HG03442 (cell line): ENCODE measurements at regions not wholly inside any gene's neighbourhood (a gene's known extent, or its start where the extent isn't known, plus 50 kb on each side); places are given as distances from the start of the nearest gene placed in this dataset.
"Not testable (repeated sequence)": the region's sequence is repeated elsewhere in the genome, so short reads cannot be mapped to it uniquely, and the experiment has no call there.

ENCODE experiments used
- ATAC-seq: cut with Tn5 transposase; IDR thresholded peaks from one replicate; pipeline ENCODE4 v1.9.1; 2021; ENCODE audit warnings: mild to moderate bottlenecking, moderate library complexity; ENCODE audit not compliant: unreplicated experiment

DNA sequence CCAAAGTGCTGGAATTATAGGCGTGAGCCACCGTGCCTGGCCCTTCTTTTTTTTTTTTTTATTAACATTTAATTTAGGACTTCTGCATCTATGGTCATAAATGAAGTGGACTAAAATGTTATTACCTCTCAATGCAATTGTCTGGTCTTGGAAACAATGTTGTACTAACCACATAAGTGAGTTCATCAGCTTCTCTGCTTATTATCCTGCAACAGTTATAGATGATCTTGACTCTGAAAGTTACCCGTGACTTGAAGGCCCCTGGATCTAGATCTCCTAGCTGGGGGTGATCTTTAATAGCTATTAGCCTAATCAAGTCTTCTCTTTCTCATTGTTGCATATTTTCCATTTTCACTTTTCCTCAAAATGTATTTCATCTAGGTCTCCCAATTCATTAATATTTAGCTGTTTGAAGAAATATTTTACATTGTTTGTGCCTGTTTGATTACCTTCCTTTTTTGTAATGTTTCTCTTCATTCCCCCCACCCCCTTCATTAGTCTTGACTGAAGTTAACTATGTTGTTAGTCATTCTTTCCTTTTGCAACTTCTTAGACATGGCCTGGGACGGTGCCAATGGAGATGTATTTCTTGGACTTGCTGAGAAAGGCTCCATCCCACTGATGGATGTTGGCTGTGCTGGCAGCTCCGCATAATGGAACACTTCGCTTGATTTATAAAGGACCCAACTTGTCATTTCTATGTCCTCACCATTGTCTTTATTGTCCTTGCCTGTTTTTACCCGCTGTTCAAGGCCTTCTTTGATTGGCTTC, 141.6 kb upstream of the RIOK3 start:
- no peak for ATAC-seq

DNA sequence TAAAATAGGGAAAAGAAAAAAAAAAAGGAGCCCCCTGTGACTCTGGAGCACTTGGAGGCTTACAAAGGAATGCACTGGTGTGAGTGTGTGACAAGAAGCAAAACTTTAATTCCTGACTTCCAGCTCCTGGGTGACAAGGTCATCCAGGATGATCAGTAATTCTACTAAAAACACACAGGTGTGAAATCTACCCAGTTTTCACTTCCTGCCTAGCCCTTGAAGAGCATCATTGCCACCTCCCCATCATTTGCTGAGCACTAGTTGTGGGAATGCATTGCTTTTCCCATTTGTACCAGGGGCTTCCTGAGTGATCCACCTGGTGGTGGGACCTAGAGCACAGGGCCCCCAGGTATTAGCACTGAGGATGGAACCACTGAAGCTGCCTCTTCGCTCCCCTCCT, 139.7 kb upstream of the RIOK3 start:
- no peak for ATAC-seq

DNA sequence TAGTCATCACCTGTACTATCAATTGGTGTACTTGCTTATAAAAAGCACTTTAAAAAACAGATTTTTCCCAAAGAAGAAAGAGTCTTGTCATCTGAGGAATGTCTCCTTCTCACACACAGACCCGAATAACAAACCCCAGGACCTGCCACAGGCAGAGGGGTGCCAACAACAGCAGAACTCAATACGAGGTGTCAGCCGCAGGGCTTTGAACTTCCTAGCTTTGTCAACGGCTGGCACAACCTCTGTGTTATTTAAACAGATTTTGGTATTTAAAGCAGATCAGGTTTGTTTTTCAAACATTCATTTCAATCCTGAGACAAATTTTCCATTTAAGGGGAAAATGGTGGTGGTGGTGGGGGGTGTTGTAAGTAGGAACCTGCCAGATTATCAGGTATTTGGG, 138.4 kb upstream of the RIOK3 start:
- ATAC-seq, result no peak

DNA sequence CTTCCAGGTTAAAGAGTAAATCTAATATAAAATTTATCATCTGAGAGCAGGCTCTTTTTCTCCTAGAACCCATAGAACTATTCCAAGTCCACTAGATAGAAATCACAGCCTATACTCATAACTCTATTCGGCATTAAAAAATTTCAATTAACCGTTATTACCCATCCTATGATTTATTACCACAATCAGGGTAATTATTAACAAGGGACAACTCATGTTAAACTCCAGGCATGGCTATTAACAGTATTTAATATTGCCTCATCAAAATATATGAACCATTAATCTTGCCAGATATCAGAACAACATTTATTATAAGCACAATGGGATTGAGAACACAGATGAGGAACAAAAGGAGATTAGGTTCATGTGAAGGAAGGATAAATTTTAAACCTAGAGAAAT, 136.8 kb upstream of the RIOK3 start:
- no peak for ATAC-seq

DNA sequence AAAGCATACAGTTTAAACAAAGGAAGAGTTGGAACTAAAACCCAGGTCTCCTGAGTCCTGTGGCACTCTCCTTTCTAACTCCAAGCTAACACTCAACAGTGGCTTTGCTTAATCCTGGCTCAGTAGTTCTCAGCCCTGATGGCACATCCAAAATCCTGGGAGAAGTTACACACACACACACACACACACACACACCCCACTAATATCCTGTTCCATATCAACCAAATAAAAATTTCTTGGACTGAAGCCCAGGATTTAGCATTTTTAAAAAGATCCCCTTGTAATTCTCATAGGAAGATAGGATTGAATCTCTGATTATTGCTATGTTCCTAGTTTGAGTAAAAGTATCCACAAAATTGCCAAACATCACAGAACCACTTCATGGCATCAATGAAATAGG, 136.1 kb upstream of the RIOK3 start:
- ATAC-seq, result no peak

DNA sequence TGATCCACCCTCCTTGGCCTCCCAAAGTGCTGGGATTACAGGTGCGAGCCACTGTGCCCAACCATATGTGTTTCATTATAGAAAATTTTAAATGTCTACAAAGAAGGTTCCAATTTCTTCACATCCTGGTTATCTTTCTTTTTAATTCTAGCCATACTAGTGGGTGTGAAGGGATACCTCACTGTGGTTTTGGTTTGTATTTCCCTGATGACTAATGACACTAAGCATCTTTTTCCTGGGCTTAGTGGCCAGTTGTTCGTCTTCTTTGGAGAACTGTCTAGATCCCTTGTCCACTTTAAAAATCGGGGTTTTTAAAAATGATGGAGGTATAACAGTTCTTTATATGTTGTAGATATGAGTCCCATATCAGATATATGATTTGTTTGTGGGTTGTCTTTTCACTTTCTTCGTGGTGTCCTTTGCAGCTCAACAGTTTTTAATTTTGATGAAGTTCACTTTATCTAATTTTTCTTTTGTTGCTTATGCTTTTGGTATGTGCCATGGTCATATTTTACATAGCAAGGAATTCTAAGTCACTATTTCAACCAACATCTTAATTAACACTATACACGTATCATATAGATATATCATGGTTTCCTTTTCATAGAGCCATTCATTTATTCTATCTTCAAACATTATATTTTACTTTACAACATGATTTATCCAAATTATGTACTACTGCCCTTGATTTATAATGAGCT, 135.0 kb upstream of the RIOK3 start:
- ATAC-seq, result no peak

DNA sequence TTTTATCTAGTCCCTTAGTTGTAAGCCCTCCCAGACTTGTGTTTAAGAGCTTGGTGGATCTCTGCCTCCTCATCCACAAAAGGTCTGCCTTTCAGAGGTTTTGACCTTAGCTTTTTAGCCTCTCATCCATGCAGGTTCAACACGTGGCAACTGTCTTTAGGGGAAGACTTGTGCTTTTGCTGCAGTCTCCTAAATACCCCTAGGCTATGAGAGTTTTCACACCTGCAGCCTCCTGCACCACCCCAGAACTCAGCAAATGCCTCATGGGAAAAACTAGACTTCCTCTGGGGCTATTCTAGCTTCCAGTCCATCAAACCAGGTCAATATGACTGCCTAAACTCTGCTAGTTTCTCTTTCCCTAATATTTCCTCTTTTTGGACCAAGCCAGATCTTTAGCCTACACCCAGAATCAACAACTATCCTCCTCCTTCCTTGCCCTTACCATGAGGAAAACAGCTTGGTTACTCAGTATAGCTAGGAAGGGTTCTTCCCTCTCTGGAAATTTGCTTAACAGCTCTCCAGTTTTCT, 132.3 kb upstream of the RIOK3 start:
- ATAC-seq, result no peak

DNA sequence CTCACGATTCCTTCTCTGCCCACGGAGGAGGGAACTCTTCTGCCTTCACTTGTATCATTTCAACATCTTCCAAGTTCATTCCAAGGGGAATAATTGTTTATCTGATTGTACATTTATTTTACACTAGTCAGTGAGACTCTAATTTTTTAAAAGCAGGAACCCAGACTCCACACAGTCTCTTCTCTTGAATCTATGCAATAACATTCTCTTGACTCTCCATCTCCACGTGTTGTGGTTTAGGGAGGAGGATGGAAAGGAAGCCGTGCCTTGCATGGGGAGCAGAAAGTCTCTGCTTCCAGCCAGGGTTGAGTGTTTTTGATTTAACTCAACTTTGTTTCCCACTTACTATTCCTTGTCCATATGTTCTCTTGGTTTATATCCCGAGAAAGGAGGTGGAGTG, 131.1 kb upstream of the RIOK3 start:
- no peak for ATAC-seq

DNA sequence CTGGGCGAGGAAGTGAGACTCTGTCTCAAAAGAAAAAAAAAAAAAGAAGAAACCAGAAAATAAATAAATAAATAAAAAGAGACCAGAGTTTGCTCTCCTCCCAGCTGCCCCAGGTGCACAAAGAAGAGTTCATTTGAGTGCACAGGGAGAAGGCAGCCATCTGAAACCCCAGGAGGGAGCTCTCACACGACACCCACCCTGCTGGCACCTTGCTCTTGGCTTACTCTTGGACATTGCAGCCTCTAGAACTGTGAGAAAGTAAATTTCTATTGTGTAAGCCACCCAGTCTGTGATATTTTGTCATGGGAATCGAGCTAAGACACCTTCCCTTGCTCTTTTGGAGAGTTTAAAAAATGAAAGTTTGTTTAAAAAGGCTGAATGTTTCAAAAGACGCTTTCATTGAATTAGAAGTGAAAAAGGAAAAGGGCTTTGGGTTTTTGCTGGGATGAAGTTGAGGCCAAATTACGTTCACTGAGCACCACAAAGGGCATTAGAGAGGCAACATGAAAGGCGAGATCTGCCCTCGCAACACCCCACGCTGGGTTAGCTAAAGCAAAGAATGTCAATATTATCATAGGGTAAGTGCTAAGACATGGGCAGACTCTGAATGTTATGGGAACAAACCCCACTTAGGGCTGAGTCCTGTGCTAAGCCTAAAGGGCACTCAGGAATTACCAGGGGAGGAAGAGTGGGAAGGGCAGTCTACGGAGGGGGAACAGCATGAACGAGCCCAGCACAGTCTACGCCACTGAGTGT, 128.9 kb upstream of the RIOK3 start:
- no peak for ATAC-seq

DNA sequence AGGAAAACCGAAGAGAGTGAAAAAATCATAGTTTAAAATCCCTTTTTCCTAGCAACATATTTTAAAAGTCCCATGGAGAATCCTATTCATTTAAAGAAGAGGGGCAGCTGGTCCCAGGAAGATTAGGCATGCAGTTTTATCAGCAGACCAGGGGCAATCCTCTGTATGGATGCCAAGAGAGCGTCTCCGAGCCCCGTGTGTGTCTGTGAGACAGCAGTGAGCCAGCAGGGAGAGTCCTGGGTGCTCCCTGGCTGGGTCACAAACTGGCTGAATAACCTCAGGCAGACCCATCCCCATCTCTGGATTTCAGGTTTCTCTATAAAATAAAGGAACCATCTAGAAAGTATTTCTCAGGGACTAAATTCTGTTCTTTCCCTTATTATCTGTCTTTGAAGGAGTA, 128.2 kb upstream of the RIOK3 start:
- no peak for ATAC-seq

DNA sequence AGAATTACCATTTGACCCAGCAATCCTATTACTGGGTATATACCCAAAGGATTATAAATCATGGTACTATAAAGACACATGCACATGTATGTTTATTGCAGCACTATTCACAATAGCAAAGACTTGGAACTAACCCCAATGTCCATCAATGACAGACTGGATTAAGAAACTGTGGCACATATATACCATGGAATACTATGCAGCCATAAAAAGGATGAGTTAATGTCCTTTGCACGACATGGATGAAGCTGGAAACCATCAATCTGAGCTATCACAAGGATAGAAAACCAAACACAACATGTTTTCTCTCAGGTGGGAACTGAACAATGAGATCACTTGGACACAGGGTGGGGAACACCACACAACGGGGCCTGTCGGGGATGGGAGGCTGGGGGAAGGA, 123.4 kb upstream of the RIOK3 start:
- ATAC-seq, result not testable (repeated sequence)

DNA sequence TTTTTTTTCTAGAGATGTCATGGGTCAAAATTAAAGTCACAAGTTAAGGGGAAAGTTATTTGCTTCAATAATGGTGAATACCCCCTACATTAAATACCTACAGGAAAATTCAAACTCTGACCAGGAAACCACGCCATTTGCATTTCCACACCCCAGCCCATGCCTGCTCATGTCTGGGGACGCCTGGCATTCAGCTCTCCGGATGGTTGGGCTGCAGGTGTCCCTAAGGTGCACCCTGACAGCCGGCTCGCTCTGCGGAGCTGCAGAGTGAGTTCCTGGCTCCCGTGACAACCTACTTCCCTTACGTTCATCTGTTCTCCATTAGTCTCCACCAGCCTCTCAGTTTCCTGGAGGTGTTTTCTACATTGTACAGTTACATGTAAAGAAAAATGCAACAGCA, 122.7 kb upstream of the RIOK3 start:
- peak; percentile 79 for ATAC-seq

DNA sequence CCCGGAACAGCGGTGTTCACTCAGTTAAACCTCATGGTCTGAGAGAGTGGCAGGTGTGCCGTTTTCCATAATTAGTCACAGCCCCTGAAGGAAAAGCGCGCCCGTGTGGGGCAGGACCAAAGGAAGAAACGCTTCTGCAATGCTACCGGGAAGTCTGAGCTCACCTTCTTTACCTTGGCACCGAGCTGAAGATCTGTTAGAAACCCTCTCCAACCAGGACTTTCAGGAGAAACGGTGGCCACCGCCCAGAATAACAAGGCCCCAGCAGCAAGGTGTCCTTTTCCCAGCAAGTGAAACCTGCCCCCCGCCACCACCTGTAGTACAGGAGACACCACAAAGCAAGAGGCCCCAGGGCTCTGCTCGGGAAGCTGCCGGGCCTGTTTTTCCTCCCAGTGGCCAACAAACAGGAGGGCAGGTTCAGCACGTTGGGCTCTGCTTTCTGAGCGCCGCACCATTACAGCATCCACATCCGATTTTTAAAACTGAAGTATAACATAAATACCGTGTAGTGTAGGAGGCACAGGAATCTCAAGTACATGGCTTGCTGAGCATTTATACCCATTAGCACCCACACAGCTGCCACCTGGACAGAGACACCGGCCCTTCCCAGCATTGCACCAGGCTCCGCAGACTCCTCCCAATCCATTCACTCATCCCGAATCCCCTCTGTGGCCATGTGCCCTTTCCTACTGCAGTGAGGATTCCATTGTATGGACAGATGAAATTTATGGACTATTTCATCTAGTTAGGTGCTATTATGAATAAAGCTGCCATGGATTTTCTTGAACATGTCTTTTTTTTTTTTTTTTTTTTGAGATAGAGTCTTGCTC, 121.8 kb upstream of the RIOK3 start:
- no peak for ATAC-seq

DNA sequence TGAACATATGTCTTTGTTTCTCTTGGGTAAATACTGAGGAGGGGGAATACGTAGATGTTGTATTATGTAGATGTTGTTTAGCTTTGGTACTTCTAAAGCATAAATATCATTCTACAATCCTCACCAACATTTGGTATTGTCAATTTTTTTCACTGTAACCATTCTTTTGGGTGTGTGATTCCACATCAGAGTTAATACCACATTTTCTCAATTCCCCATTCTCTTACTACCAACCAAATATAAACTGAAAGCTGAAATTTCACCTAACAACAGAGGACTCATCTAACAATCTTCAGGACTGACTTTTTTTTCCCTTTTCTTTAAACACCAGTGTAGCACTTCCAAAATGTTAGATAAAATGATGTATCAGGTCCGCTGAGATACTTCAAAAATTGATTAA, 120.7 kb upstream of the RIOK3 start:
- ATAC-seq, result no peak

DNA sequence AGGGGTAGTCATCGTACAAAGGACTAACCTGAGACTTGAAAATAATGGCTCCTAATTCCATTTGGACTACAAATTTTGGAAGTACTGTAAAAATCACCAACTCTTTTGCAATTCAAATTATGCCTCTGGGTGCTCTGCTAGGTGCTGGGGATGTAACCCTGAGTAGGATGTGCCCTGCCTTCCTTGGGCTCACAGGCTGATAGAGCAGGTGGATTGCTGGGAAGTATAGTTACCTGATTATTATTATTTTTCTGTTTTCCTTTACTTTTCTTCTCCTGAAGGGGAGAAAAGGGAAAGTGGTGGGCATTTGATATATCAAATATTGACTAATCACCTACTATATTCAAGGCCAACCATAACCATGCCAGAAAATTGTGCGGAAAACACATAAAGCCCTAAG, 119.3 kb upstream of the RIOK3 start:
- ATAC-seq, result no peak

DNA sequence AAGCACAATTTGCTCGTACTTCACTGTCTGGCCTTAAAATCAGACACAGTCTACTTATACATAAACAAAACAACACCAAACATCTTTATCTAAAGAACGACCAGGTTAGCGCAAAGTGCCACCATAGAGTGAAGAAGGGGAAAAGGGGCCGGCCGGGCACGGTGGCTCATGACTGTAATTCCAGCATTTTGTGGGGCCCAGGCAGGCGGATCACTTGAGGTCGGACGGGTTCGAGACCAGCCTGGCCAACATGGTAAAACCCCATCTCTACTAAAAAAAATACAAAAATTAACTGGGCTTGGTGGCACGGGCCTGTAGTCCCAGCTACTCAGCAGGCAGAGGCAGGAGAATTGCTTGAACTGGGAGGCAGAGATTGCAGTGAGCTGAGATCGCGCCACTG, 118.5 kb upstream of the RIOK3 start:
- ATAC-seq, result no peak

DNA sequence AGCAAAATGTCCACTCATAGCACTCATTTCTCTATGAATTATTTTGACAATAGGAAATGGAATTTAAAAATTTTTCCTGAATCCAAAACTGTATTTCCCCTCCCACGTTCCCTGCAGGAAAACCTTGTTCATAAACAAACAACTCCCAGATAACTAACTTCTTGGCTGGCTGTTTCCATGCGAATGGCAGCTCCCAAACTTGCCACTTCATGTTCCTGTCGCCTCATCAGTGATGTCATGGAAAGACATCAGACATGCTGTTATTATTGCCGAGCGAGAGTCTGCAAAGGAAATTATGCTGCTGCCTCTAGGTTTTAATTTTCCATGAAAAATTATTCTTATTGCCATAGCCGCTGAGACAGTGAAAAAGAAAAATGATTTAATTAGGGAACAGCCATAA, 117.0 kb upstream of the RIOK3 start:
- no peak for ATAC-seq

DNA sequence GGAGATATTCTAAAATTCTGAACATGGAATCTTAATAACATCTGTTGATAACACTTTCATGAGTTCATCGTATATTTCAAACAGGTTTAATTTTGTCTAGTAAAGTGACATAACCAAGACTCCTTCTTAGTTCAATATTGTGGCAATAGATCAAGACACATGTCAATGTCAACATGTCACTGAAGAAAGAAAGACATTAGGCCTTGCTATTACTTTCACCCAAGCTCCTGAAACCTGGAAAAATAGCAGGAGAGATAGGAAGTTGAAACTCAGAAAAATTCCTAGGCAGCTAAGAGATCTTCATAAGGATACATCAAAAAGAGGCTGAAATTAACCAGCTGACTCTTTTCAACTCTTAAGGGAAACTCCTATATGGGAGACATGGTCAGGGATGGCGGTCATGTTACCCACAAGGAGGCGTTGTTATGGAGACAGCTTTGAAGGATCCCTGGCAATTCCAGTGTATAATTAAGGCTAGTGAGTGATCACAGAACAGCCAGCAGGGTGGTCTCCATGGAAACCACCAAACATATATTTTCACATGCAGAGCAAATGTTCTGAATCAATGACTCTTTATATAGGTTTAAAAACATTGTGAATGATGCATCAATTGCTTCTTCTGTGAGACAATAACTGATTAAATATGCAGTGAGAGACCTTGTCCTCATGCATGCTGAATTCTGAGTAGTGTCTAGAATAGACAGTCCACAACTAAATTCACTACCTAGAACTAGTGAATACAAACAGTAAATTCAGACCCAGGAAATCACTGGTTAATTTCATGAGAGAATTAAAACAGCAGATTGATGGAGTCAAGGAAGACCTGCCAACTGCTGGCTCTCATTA, 115.3 kb upstream of the RIOK3 start:
- no peak for ATAC-seq

DNA sequence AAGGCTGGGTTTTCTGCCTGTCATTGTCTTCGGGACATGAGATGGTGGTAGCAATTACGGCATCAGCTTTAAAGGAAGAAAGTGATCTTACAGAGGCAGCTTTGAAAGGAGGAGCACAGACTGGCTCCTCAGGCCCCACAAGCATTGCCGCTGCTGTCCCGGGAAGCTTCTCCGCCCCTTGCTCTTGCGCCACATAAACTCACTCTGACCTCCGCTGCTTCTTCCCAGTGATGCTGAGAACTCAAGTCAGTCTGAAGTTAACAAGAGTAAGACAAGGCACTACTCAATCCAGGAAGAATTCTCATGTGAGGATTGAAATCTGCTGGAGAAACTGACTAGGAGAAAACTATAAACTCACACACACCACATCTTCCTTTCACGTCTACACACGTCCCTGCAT, 112.4 kb upstream of the RIOK3 start:
- no peak for ATAC-seq

DNA sequence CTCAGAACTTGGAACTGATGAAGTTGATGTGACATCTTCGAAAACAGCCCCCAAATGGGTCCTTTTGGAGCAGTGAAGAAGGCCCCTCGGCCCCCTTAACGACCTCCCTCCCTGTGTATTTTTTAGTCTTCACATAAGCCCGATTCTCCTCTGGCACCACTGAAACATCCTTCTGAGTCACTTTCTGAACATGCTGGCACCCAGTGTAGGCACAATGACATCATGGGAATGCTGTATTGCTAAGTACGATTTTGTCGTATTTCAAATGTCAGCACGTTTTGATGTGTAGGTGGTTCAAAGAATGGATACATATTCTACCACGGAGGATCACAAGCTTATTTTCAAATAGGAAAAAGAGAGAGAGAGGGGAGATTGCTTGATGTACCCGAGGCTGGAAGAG, 111.7 kb upstream of the RIOK3 start:
- no peak for ATAC-seq
